ENCODE measurements at regions not wholly inside any gene's neighbourhood (a gene's known extent, or its start where the extent isn't known, plus 50 kb on each side); places are given as distances from the start of the nearest gene placed in this dataset.

DNA sequence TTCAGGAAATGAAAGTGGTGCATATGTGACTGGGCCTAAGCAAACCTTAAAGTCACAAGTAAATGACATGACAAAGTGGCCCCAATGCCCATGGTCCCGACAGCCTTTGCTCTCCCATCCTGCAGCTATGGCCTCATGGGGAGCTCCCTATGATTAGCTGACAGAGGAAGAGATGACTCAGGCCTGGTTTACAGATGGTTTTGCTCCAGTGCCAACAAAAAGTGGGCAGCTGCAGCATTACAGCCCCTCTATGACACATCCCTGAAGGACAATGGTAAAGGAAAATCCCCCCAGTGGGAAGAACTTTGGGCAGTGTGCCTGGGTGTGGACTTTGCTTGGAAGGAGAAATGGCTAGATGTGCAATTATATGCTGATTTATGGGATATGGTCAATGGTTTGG, 105.1 kb upstream of the ADCY1 start:
- TF ChIP-seq POLR2AphosphoS5 (IDR thresholded peaks at IDR 0.05; ENCODE audit: low read depth, low read length) (no peak), SIN3A (IDR thresholded peaks at IDR 0.05; ENCODE audit: borderline replicate concordance, insufficient read depth, low read length) (no peak), TAF1 (IDR thresholded peaks at IDR 0.05; ENCODE audit: borderline replicate concordance, insufficient read depth, low read length) (no peak), FOXP2 (optimal IDR thresholded peaks at IDR 0.05; ENCODE audit: borderline replicate concordance, extremely low read depth, extremely low read length, insufficient read depth) (no peak), REST (IDR thresholded peaks at IDR 0.05; ENCODE audit: insufficient read depth in 1 of 2, low read depth in 2 of 2, low read length in 2 of 2) (no peak)
